PC-3 (cell line): ENCODE measurements at regions not wholly inside any gene's neighbourhood (a gene's known extent, or its start where the extent isn't known, plus 50 kb on each side); places are given as distances from the start of the nearest gene placed in this dataset.

Source experiments
- ATAC-seq: fragments of 200-7000 bp; cut with Tn5 transposase; 2 replicates; pipeline ENCODE4 v1.9.1; 2020; ENCODE audit warnings: mild to moderate bottlenecking, moderate library complexity
- BruUV-seq: library from RNA; stranded (reverse); fragments of 400-500 nt; replicated peaks from 2 replicates; lab custom pipeline; 2021; lab: Mats Ljungman, UMichigan
- CTCF ChIA-PET: fragments of 300-600 bp; sonication (Branson Sonifier 250); formaldehyde crosslinking; loops from one replicate; lab custom pipeline; 2022; ENCODE audit warnings: antibody characterized with exemption; lab: Charles Lee
- POLR2A ChIA-PET: fragments of 300-600 bp; sonication (Branson Sonifier 250); formaldehyde crosslinking; loops from one replicate; lab custom pipeline; 2022; ENCODE audit warnings: antibody characterized with exemption; ENCODE audit not compliant: unreplicated experiment; lab: Charles Lee
- DNase-seq: peaks from one replicate; pipeline ENCODE4 v3.0.0-alpha.2; 2015
- H2AFZ ChIP-seq: fragments of 300-600 bp; sonication (generic); 2 replicates; pipeline ENCODE4 v1.6.0; 2016; ENCODE audit warnings: antibody characterized with exemption, low read length
- H3F3A ChIP-seq: fragments of 300-600 bp; sonication (generic); one replicate; pipeline ENCODE4 v1.6.0; 2017; ENCODE audit warnings: antibody characterized with exemption, low read length, control low read depth, mild to moderate bottlenecking; ENCODE audit not compliant: unreplicated experiment
- H3K27ac ChIP-seq: fragments of 300-600 bp; sonication (generic); 2 replicates; pipeline ENCODE4 v1.5.1; 2016; ENCODE audit warnings: mild to moderate bottlenecking, low read length
- H3K27me3 ChIP-seq: fragments of 300-600 bp; sonication (generic); 2 replicates; pipeline ENCODE4 v1.6.1; 2016; ENCODE audit warnings: low read length, mixed read lengths
- H3K36me3 ChIP-seq: fragments of 300-600 bp; sonication (generic); 2 replicates; pipeline ENCODE4 v1.6.1; 2016; ENCODE audit warnings: low read depth, mixed run types, low read length, mixed read lengths
- H3K4me1 ChIP-seq: fragments of 300-600 bp; sonication (generic); 2 replicates; pipeline ENCODE4 v1.5.1; 2016; ENCODE audit warnings: low read length; ENCODE audit not compliant: insufficient read depth
- H3K4me2 ChIP-seq: fragments of 300-600 bp; sonication (generic); 2 replicates; pipeline ENCODE4 v1.6.0; 2016; ENCODE audit warnings: low read length
- H3K4me3 ChIP-seq: fragments of 300-600 bp; sonication (generic); 2 replicates; pipeline ENCODE4 v1.5.1; 2016; ENCODE audit warnings: mild to moderate bottlenecking, low read length, mixed read lengths
- H3K79me2 ChIP-seq: fragments of 300-600 bp; sonication (generic); 2 replicates; pipeline ENCODE4 v1.6.1; 2017; ENCODE audit warnings: low read length, mixed read lengths
- H3K9ac ChIP-seq: fragments of 300-600 bp; sonication (generic); 2 replicates; pipeline ENCODE4 v1.6.0; 2016; ENCODE audit warnings: mild to moderate bottlenecking, low read length
- H3K9me2 ChIP-seq: fragments of 300-600 bp; sonication (generic); replicated peaks from 2 replicates; pipeline ENCODE4 v1.6.1; 2016; ENCODE audit warnings: mixed run types, low read length, mixed read lengths
- H3K9me3 ChIP-seq: fragments of 300-600 bp; sonication (generic); 2 replicates; pipeline ENCODE4 v1.6.1; 2016; ENCODE audit warnings: low read length, mixed read lengths
- H4K20me1 ChIP-seq: fragments of 300-600 bp; sonication (generic); 2 replicates; pipeline ENCODE4 v1.6.1; 2016; ENCODE audit warnings: low read length, mixed read lengths
- EZH2 ChIP-seq: fragments of 300-600 bp; sonication (generic); IDR thresholded peaks from one replicate; pipeline ENCODE4 v1.6.1; 2017; ENCODE audit warnings: antibody characterized with exemption, mild to moderate bottlenecking, low read length; ENCODE audit not compliant: unreplicated experiment
- EZH2phosphoT487 ChIP-seq: fragments of 300-600 bp; sonication (generic); IDR thresholded peaks from 2 replicates; pipeline ENCODE4 v1.6.1; 2018; ENCODE audit warnings: mild to moderate bottlenecking, antibody characterized with exemption, low read length, borderline replicate concordance
- intact Hi-C: fragments of 100-400 bp; cut with micrococcal nuclease; formaldehyde crosslinking; loops from 2 replicates; pipeline ENCODE4 v1.9.0; 2023
- TF ChIP-seq, protein P1 (sequence below): fragments of 300-600 bp; sonication (generic); conservative IDR thresholded peaks from 2 replicates; pipeline ENCODE4 v1.5.1; 2017; ENCODE audit warnings: antibody characterized with exemption, low read depth, mild to moderate bottlenecking, low read length

DNA sequence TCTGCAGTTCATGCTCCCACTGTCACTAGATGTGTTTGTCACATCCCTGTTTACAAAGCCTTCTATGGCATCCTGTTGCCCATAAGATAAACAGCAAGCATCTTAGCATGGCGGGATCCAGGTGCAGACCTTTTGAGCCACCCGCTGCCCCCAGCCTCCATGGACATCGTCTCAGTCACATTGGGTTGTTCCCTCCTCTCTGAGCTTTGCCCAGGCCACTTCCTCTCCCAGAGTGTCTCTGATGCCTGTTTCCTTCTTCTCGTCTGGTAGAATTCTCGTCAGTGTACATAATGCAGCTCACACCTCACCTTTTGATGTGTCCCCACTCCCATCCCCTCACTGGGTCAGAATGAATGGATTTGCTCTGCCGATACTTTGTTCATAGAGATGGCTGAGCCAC lies 239.0 kb upstream of the APCDD1 start:
- Histone ChIP-seq H3K4me3 (no peak overlapping the region), H3K36me3 (no peaks in the 10 kb centered on the region), H2AFZ (no peak overlapping the region), H3K27ac (no peak overlapping the region), H3K9me3 (no peaks in the 10 kb centered on the region), H3K4me2 (no peak overlapping the region), H3F3A (no peaks in the 10 kb centered on the region), H3K27me3 (peaks cover 8% of the 10 kb centered on the region), H4K20me1 (no peaks in the 10 kb centered on the region), H3K9ac (no peak overlapping the region), H3K4me1 (no peaks in the 10 kb centered on the region), H3K9me2 (no peaks in the 10 kb centered on the region), H3K79me2 (no peaks in the 10 kb centered on the region)
- ChIA-PET CTCF (no interaction called here), POLR2A (no interaction called here)
- intact Hi-C loops = no loop called here
- ATAC-seq (no peak), DNase-seq (no peak)
- TF ChIP-seq EZH2phosphoT487 = no peak
- no peak for TF ChIP-seq EZH2
- TF ChIP-seq, protein P1, sequence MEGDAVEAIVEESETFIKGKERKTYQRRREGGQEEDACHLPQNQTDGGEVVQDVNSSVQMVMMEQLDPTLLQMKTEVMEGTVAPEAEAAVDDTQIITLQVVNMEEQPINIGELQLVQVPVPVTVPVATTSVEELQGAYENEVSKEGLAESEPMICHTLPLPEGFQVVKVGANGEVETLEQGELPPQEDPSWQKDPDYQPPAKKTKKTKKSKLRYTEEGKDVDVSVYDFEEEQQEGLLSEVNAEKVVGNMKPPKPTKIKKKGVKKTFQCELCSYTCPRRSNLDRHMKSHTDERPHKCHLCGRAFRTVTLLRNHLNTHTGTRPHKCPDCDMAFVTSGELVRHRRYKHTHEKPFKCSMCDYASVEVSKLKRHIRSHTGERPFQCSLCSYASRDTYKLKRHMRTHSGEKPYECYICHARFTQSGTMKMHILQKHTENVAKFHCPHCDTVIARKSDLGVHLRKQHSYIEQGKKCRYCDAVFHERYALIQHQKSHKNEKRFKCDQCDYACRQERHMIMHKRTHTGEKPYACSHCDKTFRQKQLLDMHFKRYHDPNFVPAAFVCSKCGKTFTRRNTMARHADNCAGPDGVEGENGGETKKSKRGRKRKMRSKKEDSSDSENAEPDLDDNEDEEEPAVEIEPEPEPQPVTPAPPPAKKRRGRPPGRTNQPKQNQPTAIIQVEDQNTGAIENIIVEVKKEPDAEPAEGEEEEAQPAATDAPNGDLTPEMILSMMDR = no peak
- no TSS peak for BruUV-seq

DNA sequence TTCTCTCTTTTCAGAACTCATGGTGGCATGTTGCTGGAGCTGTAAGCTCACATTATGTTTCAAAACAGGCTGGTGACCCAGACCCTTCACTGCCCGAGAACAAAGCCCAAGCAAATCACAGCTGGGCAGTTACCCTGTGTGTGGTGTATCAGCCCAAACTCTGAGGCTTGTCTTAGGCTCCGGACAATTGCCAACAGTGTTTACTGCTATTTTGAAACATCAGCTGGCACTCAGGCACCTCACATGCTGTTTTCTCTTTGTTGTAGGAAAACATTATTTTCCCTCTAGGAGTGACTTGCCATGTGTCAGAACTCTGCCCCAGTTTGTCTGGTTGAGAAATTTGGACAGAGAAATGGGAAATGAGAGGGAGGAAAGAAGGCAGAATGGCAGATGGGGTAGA lies 237.6 kb upstream of the APCDD1 start:
- Histone ChIP-seq H3K9ac (no peak overlapping the region), H2AFZ (no peak overlapping the region), H3K4me3 (no peak overlapping the region), H3K36me3 (no peaks in the 10 kb centered on the region), H3K27me3 (peaks cover 8% of the 10 kb centered on the region; the same call in 1 of the 2 replicates), H3K27ac (no peak overlapping the region), H3K79me2 (no peaks in the 10 kb centered on the region), H3F3A (no peaks in the 10 kb centered on the region), H3K9me2 (no peaks in the 10 kb centered on the region), H4K20me1 (no peaks in the 10 kb centered on the region), H3K4me1 (no peaks in the 10 kb centered on the region), H3K9me3 (no peaks in the 10 kb centered on the region), H3K4me2 (no peak overlapping the region)
- CTCF ChIA-PET = no interaction called here
- intact Hi-C loops = no loop called here
- no TSS peak for BruUV-seq
- TF ChIP-seq, protein P1 = no peak
- no peak for TF ChIP-seq EZH2phosphoT487
- no peak for TF ChIP-seq EZH2
- POLR2A ChIA-PET = no interaction called here
- no peak for DNase-seq
- no peak for ATAC-seq

DNA sequence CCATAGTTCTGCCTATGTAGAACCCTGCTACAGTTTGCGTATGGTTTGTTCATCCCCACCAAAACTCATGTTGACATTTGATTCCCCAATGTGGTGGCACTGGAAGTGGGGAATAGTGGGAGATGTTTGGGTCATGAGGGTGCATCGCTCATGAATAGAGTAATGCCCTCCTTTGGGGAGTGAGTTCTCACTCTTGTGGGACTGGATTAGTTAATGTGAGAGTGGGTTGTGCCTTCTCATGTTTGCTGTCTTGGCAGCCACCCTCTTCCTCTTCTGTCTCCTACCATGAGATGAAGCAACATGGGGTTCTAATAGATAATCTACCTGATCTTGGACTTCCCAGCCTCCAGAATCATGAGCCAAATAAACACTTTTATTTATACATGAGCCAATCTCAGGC lies 237.2 kb upstream of the APCDD1 start:
- no peaks in the 10 kb centered on the region for H3K4me1 ChIP-seq
- no peaks in the 10 kb centered on the region for H3K79me2 ChIP-seq
- no peak overlapping the region for H2AFZ ChIP-seq
- intact Hi-C loops = no loop called here
- POLR2A ChIA-PET = no interaction called here
- no peak overlapping the region for H3K9ac ChIP-seq
- TF ChIP-seq EZH2phosphoT487 = no peak
- no peak for TF ChIP-seq EZH2
- TF ChIP-seq, protein P1 = no peak
- H3K27me3 ChIP-seq = peaks cover 8% of the 10 kb centered on the region; the same call in 1 of the 2 replicates
- H3K4me2 ChIP-seq = no peak overlapping the region
- no peaks in the 10 kb centered on the region for H3K36me3 ChIP-seq
- H3K27ac ChIP-seq = no peak overlapping the region
- no peaks in the 10 kb centered on the region for H4K20me1 ChIP-seq
- H3K4me3 ChIP-seq = no peak overlapping the region
- H3F3A ChIP-seq = no peaks in the 10 kb centered on the region
- H3K9me3 ChIP-seq = no peaks in the 10 kb centered on the region
- no TSS peak for BruUV-seq
- CTCF ChIA-PET = no interaction called here
- H3K9me2 ChIP-seq = no peaks in the 10 kb centered on the region
- DNase-seq (no peak), ATAC-seq (no peak)
